ENCODE measurements at regions not wholly inside any gene's neighbourhood (a gene's known extent, or its start where the extent isn't known, plus 50 kb on each side); places are given as distances from the start of the nearest gene placed in this dataset.

DNA sequence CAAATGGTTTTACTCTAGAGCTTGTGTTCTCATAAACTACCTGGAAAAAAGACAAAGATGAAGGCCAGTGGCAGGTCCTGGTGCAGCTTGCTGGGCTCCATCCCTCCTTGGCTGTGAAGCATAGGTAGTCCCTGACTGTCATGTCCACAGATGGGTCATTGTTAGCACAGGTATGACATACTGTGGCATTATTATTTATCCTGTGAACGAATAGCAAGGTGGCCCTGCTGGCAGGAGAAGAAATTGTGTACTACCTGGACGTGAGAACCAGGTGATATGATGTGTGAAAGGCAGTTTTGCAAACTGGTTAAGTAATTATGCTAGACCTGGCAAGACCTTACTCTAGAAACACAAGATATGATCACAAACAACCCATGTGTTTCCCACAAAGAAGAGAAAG is 63.9 kb downstream of the CCDC71L start:
- H3K36me3 ChIP-seq (ENCODE audit: insufficient read depth, low read length): no peaks in the 10 kb centered on the region
- no peak for TF ChIP-seq EZH2 (IDR thresholded peaks at IDR 0.05; ENCODE audit: borderline replicate concordance, low read length)
- TF ChIP-seq, protein P1, sequence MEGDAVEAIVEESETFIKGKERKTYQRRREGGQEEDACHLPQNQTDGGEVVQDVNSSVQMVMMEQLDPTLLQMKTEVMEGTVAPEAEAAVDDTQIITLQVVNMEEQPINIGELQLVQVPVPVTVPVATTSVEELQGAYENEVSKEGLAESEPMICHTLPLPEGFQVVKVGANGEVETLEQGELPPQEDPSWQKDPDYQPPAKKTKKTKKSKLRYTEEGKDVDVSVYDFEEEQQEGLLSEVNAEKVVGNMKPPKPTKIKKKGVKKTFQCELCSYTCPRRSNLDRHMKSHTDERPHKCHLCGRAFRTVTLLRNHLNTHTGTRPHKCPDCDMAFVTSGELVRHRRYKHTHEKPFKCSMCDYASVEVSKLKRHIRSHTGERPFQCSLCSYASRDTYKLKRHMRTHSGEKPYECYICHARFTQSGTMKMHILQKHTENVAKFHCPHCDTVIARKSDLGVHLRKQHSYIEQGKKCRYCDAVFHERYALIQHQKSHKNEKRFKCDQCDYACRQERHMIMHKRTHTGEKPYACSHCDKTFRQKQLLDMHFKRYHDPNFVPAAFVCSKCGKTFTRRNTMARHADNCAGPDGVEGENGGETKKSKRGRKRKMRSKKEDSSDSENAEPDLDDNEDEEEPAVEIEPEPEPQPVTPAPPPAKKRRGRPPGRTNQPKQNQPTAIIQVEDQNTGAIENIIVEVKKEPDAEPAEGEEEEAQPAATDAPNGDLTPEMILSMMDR (IDR thresholded peaks at IDR 0.05; ENCODE audit: low read length): no peak
- H3K4me3 ChIP-seq (ENCODE audit: low read depth, low read length, poor library complexity, severe bottlenecking): no peak overlapping the region
- no peaks in the 10 kb centered on the region for H4K20me1 ChIP-seq (ENCODE audit: insufficient read depth, low read length)
- no peak overlapping the region for H3K9ac ChIP-seq (ENCODE audit: low read length)
- H3K4me1 ChIP-seq (ENCODE audit: insufficient read depth, low read length, severe bottlenecking): no peaks in the 10 kb centered on the region
- no peaks in the 10 kb centered on the region for H3K79me2 ChIP-seq (ENCODE audit: insufficient read depth, low read length)
- no peaks in the 10 kb centered on the region for H3K27me3 ChIP-seq (ENCODE audit: insufficient read depth, low read length)
- no peak overlapping the region for H3K27ac ChIP-seq (ENCODE audit: low read depth, low read length, poor library complexity, severe bottlenecking)
- H2AFZ ChIP-seq (ENCODE audit: low read length): no peak overlapping the region
- no peak overlapping the region for H3K4me2 ChIP-seq (ENCODE audit: low read length)
- H3K9me2 ChIP-seq (ENCODE audit: low read depth, low read length): no peaks in the 10 kb centered on the region
- H3F3A ChIP-seq (ENCODE audit: insufficient read depth, low read length): no peaks in the 10 kb centered on the region
- H3K9me3 ChIP-seq (ENCODE audit: low read length): no peaks in the 10 kb centered on the region

DNA sequence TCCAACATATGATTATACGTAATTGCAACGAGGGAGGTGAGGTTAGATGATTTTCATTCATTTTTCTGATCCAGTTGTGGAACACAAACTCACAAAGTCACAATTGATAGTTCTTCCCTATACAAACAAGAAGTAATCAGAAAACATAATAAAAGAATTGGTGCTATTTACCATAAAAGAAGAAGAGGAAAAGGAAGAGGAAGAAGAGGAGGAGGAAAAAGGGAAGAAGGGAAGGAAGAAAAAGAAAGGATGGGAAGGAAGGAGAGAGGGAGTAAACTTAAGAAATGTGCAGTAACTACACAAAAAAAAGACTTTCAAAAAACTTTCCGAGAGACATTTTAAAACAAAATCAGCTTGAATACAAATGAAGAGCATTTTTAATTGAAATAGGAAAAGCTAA is 65.0 kb downstream of the CCDC71L start:
- H3F3A ChIP-seq (ENCODE audit: insufficient read depth, low read length): no peaks in the 10 kb centered on the region
- TF ChIP-seq, protein P1 (IDR thresholded peaks at IDR 0.05; ENCODE audit: low read length): no peak
- no peak for TF ChIP-seq EZH2 (IDR thresholded peaks at IDR 0.05; ENCODE audit: borderline replicate concordance, low read length)

DNA sequence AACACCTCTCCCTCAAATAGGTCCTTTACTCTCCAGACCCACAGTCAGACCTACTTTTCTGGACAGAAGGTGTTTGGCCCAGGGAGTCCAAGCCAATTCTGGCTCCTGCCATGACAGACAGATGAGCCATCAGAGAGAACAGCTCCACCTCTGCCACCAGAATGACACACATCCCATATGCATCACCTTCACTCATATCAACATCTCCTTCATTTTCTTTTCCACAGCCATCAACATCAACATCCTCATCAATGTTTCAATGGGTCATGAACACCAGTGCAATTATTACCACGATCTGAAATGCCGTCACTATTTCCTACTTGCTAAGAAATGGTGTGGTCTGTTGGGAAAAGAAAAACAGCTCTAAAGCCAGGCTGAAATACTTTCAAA is 67.9 kb downstream of the CCDC71L start:
- no peak overlapping the region for H3K4me3 ChIP-seq (ENCODE audit: low read depth, low read length, poor library complexity, severe bottlenecking)
- H3K9ac ChIP-seq (ENCODE audit: low read length): no peak overlapping the region
- H3K27ac ChIP-seq (ENCODE audit: low read depth, low read length, poor library complexity, severe bottlenecking): no peak overlapping the region
- H4K20me1 ChIP-seq (ENCODE audit: insufficient read depth, low read length): no peaks in the 10 kb centered on the region
- no peak overlapping the region for H3K4me2 ChIP-seq (ENCODE audit: low read length)
- H3K9me2 ChIP-seq (ENCODE audit: low read depth, low read length): no peaks in the 10 kb centered on the region
- no peaks in the 10 kb centered on the region for H3K36me3 ChIP-seq (ENCODE audit: insufficient read depth, low read length)
- no peaks in the 10 kb centered on the region for H3K4me1 ChIP-seq (ENCODE audit: insufficient read depth, low read length, severe bottlenecking)
- TF ChIP-seq EZH2 (IDR thresholded peaks at IDR 0.05; ENCODE audit: borderline replicate concordance, low read length): no peak
- TF ChIP-seq, protein P1 (IDR thresholded peaks at IDR 0.05; ENCODE audit: low read length): no peak
- no peaks in the 10 kb centered on the region for H3K9me3 ChIP-seq (ENCODE audit: low read length)
- no peak overlapping the region for H2AFZ ChIP-seq (ENCODE audit: low read length)
- no peaks in the 10 kb centered on the region for H3K79me2 ChIP-seq (ENCODE audit: insufficient read depth, low read length)
- H3K27me3 ChIP-seq (ENCODE audit: insufficient read depth, low read length): no peaks in the 10 kb centered on the region
- no peaks in the 10 kb centered on the region for H3F3A ChIP-seq (ENCODE audit: insufficient read depth, low read length)

More for the DNA sequence above, 65.0 kb downstream of the CCDC71L start:
- Histone ChIP-seq H3K27ac (ENCODE audit: low read depth, low read length, poor library complexity, severe bottlenecking) (no peak overlapping the region), H4K20me1 (ENCODE audit: insufficient read depth, low read length) (no peaks in the 10 kb centered on the region), H3K4me1 (ENCODE audit: insufficient read depth, low read length, severe bottlenecking) (no peaks in the 10 kb centered on the region), H3K79me2 (ENCODE audit: insufficient read depth, low read length) (no peaks in the 10 kb centered on the region), H3K9me2 (ENCODE audit: low read depth, low read length) (no peaks in the 10 kb centered on the region), H3K36me3 (ENCODE audit: insufficient read depth, low read length) (no peaks in the 10 kb centered on the region), H3K4me2 (ENCODE audit: low read length) (no peak overlapping the region), H3K27me3 (ENCODE audit: insufficient read depth, low read length) (no peaks in the 10 kb centered on the region), H3K4me3 (ENCODE audit: low read depth, low read length, poor library complexity, severe bottlenecking) (no peak overlapping the region), H3K9ac (ENCODE audit: low read length) (no peak overlapping the region), H3K9me3 (ENCODE audit: low read length) (no peaks in the 10 kb centered on the region), H2AFZ (ENCODE audit: low read length) (no peak overlapping the region)
